Activated B cell treated with CpG ODN at 0.5 μM for 24 hours (primary cell): ENCODE measurements at regions not wholly inside any gene's neighbourhood (a gene's known extent, or its start where the extent isn't known, plus 50 kb on each side); places are given as distances from the start of the nearest gene placed in this dataset.

Experiments used
- ATAC-seq: fragments of 200-7000 bp; cut with Tn5 transposase; one replicate; pipeline ENCODE4 v1.10.0; 2021; ENCODE audit warnings: low read depth, mild to moderate bottlenecking, moderate library complexity
- CTCF ChIA-PET: fragments of 350-600 bp; sonication (Branson Sonifier 250); formaldehyde crosslinking; loops from one replicate; lab custom pipeline; 2021; ENCODE audit warnings: antibody characterized with exemption; lab: Charles Lee
- POLR2A ChIA-PET: fragments of 350-600 bp; sonication (Branson Sonifier 250); formaldehyde crosslinking; loops from one replicate; lab custom pipeline; 2021; ENCODE audit warnings: antibody characterized with exemption; lab: Charles Lee
- DNase-seq: peaks from one replicate; pipeline ENCODE4 v3.0.0; 2022
- H3K27ac Mint-ChIP-seq: one replicate; pipeline ENCODE4 v1.8.0; 2020; ENCODE audit warnings: mixed read lengths
- H3K27me3 Mint-ChIP-seq: one replicate; pipeline ENCODE4 v1.8.0; 2021; ENCODE audit warnings: mixed read lengths
- H3K36me3 Mint-ChIP-seq: one replicate; pipeline ENCODE4 v1.8.0; 2021; ENCODE audit warnings: low read depth, mixed read lengths
- H3K4me1 Mint-ChIP-seq: one replicate; pipeline ENCODE4 v1.8.0; 2021; ENCODE audit warnings: mixed read lengths
- H3K4me3 Mint-ChIP-seq: one replicate; pipeline ENCODE4 v1.8.0; 2020; ENCODE audit warnings: mild to moderate bottlenecking, mixed read lengths
- H3K9me3 Mint-ChIP-seq: one replicate; pipeline ENCODE4 v1.8.0; 2020; ENCODE audit warnings: mixed read lengths
- CTCF ChIP-seq: fragments of 200-600 bp; IDR thresholded peaks from one replicate; pipeline ENCODE4 v1.8.0; 2022; ENCODE audit warnings: antibody characterized with exemption, mild to moderate bottlenecking
- intact Hi-C: fragments of 100-400 bp; cut with micrococcal nuclease; formaldehyde crosslinking; loops from one replicate; pipeline ENCODE4 v1.15.1; 2024

DNA sequence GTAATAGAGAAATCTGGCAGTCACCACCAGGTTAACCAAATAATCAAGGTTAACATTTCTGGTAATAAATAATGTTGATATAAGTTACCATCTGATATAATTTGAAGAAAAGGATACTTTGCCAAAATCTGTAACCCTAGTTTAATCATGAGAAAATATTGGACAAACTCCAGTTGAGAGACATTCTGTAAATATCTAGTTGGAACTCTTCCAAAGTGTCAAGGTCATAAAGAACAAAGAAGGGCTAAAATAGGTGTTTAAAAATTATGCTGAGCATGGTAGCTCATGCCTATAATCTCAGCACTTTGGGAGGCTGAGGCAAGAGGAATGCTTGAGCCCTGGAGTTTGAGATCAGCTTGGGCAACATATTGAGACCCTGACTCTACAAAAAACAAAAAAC lies 253.3 kb downstream of the MRPS30 start:
- Mint-ChIP-seq H3K4me1 (no peaks in the 10 kb centered on the region), H3K27ac (no peak overlapping the region), H3K9me3 (no peaks in the 10 kb centered on the region), H3K4me3 (no peak overlapping the region), H3K36me3 (no peaks in the 10 kb centered on the region), H3K27me3 (no peaks in the 10 kb centered on the region)
- no peak for ATAC-seq
- intact Hi-C loops = no loop called here
- ChIA-PET POLR2A (no interaction called here), CTCF (no interaction called here)
- no peak for TF ChIP-seq CTCF
- no peak for DNase-seq

- intact Hi-C loops = no loop called here
- H3K9me3 Mint-ChIP-seq = peaks cover 16% of the 10 kb centered on the region
- CTCF ChIA-PET = no interaction called here
These were observed 272.3 kb downstream of the MRPS30 start for GRCh38 chr5:45081082-45081481.

DNA sequence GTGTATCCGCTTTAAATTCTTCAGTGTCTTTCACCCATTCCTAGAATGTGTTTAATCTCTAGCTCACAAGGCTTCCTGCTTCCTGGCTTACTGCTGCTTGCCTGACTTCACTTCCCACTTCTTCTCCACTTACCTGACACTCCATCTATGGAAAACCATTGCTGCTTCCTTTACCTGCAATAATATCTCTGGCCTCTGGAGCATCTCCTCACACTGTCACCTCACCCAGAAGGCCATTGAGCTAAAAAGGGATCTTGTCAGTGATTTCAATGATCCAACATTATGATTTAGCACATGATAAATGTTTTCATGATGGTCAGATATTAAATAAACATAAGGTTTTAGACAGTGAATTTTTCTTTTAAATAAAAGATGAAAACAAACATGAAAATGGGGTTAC lies 281.1 kb downstream of the MRPS30 start:
- no peak for TF ChIP-seq CTCF
- no peak overlapping the region for H3K27ac Mint-ChIP-seq
- no peak overlapping the region for H3K4me3 Mint-ChIP-seq
- H3K36me3 Mint-ChIP-seq = no peaks in the 10 kb centered on the region
- peaks cover 11% of the 10 kb centered on the region for H3K9me3 Mint-ChIP-seq
- no peak for DNase-seq
- no peaks in the 10 kb centered on the region for H3K27me3 Mint-ChIP-seq
- CTCF ChIA-PET = no interaction called here
- ATAC-seq = no peak
- H3K4me1 Mint-ChIP-seq = no peaks in the 10 kb centered on the region
- POLR2A ChIA-PET = no interaction called here
- intact Hi-C loops = no loop called here

More at GRCh38 chr5:45081082-45081481, 272.3 kb downstream of the MRPS30 start:
- Mint-ChIP-seq H3K27ac (no peak overlapping the region), H3K4me1 (no peaks in the 10 kb centered on the region), H3K4me3 (no peak overlapping the region), H3K27me3 (no peaks in the 10 kb centered on the region), H3K36me3 (no peaks in the 10 kb centered on the region)
- TF ChIP-seq CTCF = no peak
- POLR2A ChIA-PET = no interaction called here
- ATAC-seq (no peak), DNase-seq (no peak)

GRCh38 chr5:45093377-45093776 lies 284.6 kb downstream of the MRPS30 start:
- Mint-ChIP-seq H3K4me3 (no peak overlapping the region), H3K9me3 (peaks cover 8% of the 10 kb centered on the region), H3K27me3 (no peaks in the 10 kb centered on the region), H3K4me1 (no peaks in the 10 kb centered on the region), H3K27ac (no peak overlapping the region), H3K36me3 (no peaks in the 10 kb centered on the region)
- ATAC-seq (no peak), DNase-seq (no peak)
- TF ChIP-seq CTCF = no peak
- intact Hi-C loops = no loop called here
- ChIA-PET CTCF (no interaction called here), POLR2A (no interaction called here)

- no peak for ATAC-seq
- peaks cover 6% of the 10 kb centered on the region for H3K9me3 Mint-ChIP-seq
- H3K27me3 Mint-ChIP-seq = no peaks in the 10 kb centered on the region
These were observed 286.2 kb downstream of the MRPS30 start for GRCh38 chr5:45094876-45095440.

More at GRCh38 chr5:45094876-45095440, 286.2 kb downstream of the MRPS30 start:
- POLR2A ChIA-PET = no interaction called here
- H3K36me3 Mint-ChIP-seq = no peaks in the 10 kb centered on the region
- H3K4me1 Mint-ChIP-seq = no peaks in the 10 kb centered on the region
- DNase-seq = no peak
- intact Hi-C loops = no loop called here
- H3K4me3 Mint-ChIP-seq = no peak overlapping the region
- CTCF ChIA-PET = no interaction called here
- H3K27ac Mint-ChIP-seq = no peak overlapping the region
- TF ChIP-seq CTCF = no peak
